GM12892 (cell line): ENCODE measurements at regions not wholly inside any gene's neighbourhood (a gene's known extent, or its start where the extent isn't known, plus 50 kb on each side); places are given as distances from the start of the nearest gene placed in this dataset.

Source experiments
- DNase-seq: peaks from one replicate; pipeline ENCODE4 v3.0.0; 2011; ENCODE audit not compliant: insufficient read length
- FAIRE-seq: peaks from 2 replicates; lab custom pipeline; 2011; peaks lifted over from hg19 to GRCh38; lab: Jason Lieb, UNC
- POLR2A ChIP-seq: IDR thresholded peaks from 2 replicates; pipeline ENCODE4 v1.6.1; 2011; ENCODE audit warnings: low read depth, low read length, control low read depth
- POLR2AphosphoS5 ChIP-seq: IDR thresholded peaks from 2 replicates; pipeline ENCODE4 v1.6.1; 2011; ENCODE audit warnings: low read depth, low read length, control low read depth
- TAF1 ChIP-seq: IDR thresholded peaks from 2 replicates; pipeline ENCODE4 v1.6.1; 2011; ENCODE audit warnings: low read depth, mild to moderate bottlenecking, control low read depth, low read length, borderline replicate concordance

DNA sequence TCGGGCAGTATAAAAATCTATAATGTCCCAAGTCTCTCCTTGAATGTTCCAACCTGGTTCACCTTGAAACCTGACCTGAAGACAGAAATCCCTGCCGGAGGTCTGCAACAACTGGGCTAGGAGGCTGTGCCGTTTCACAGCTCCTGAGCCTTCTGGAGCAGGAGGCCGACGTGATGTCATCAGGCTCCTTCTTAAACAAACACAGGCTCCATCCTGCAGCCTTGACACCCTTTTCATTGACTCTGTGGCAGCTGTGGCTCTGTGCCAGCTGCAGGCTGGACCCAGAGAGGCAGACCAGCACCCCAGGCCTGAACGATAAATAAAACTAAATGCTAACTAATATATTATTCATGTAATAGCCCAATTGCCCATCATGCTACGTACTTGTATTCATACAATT is 483.9 kb downstream of the CD83 start:
- DNase-seq: no peak
- TF ChIP-seq TAF1 (no peak), POLR2A (no peak), POLR2AphosphoS5 (no peak)
- no peak for FAIRE-seq

DNA sequence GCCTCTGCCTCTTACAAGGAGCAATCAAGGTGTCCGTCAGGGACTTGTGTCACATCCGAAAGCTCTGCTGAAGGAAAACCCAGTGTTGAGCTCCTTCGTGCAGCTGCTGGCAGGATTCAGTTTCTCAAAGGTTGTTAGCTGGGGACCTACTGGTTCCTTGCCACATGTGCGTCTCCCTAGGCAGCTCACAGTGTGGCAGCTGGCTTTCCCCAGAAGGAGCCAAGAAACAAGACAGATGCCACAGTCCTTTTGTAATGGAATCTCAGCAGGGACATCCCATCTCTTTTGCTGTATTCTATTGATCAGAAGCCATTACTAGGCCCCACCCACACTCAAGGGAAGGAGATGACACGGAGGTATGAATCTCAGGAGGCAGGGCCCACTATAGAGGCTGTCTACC is 488.8 kb downstream of the CD83 start:
- FAIRE-seq (no peak), DNase-seq (no peak)
- no peak for TF ChIP-seq POLR2AphosphoS5
- no peak for TF ChIP-seq POLR2A
- no peak for TF ChIP-seq TAF1

DNA sequence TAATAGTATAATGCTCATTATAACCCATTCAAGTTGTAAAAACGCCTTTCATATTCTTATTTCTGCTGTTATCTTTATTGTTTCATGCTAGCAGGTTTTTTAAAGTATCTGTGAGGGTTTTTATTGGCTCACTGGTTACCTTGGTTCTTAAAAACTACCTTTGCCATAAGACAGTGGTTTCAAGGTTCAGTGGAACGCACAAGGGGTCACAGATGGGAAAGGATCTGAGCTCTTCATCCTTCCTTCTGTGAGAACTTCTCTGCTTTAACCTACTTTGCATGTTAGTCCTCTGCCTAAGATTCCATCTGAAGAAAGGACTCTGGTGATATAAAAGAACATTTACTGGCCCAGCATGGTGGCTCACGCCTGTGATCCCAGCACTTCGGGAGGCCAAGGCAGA is 492.6 kb downstream of the CD83 start:
- FAIRE-seq (no peak), DNase-seq (no peak)
- TF ChIP-seq TAF1 (no peak), POLR2AphosphoS5 (no peak), POLR2A (no peak)

DNA sequence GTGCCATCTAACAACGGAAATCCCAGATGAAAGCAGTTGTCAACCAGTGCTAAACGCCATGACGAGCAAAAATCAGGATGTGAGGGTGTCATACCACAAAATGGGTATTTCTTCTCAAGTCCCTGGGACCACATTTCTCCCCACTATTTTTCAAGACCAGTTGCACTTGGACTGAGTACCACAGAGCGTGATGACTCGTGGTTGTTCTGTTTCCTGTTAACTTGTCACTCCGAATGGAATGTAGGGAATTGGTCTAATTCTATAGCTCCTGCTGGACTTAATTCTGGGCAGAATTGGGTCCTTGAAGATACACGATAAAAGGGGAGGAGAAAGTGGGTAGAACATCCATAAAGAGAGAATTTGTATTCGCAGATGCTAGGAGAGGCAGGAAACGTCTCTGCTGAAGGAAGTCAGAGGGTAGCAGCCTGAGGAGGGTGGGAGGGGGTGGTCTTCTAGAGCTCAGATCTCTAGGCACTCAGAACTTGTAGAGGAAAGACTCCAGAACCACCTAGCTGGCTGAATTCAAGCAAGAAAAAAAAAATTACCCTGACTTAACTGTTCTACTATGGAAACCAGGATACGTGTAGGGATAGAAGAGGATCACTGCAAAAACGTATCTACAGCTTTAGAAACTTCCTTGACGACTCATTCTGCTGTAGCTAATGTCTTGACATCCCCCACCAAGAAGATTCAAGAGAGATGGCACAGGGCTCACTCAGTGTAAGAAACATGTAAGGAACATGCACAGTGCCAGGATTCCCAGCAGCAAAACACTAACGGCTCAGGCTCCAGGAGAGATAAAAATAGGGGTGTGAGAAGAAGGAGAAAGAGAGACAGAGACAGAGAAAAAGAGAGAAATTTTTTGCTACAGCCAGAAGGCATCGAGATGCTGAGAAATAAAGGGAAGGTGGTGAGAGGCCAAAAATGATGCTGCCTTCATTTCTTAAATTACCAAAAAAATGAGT is 494.7 kb downstream of the CD83 start:
- FAIRE-seq: no peak
- TF ChIP-seq TAF1 (no peak), POLR2AphosphoS5 (no peak), POLR2A (no peak)
- no peak for DNase-seq

DNA sequence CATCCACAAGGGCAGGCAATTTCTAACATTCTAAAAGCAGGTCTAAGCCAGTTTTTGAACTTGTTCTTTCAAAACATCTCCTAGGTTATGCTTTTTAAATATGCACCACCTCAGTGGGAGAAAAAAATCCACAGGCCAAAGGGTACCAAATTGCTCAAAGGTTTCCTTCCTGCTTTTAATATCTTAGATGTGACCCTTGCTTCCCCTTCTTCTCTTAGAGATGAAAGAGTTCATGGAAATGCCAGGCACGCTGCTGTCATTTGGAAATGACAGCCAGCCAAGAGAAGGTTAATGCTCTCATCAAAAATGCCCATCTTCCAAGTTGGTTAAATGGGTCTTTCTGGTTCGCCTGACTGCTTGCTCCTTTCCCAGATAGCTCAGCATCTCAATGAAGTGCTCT is 497.1 kb downstream of the CD83 start:
- no peak for TF ChIP-seq POLR2A
- TF ChIP-seq POLR2AphosphoS5: no peak
- no peak for TF ChIP-seq TAF1
- no peak for DNase-seq
- FAIRE-seq: no peak

DNA sequence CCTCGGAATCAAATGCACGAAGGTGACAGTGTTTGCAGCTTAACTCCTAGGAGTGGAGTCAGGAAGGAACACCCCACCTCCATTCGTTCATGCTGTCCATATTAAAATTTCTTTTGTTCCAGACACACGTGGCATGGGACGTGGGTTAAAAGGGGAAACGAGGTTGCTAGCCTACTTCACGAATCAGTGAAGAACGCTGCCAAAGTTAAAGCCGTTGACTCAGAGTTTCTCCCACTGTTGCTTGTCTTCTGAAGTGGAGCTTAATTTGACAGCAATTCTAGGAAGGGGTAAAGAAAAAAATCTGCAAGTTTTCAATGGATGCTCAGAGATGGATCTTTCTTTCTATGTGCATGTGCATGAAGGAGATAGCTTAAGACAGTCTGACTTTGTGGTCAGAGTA is 499.1 kb downstream of the CD83 start:
- DNase-seq (no peak), FAIRE-seq (no peak)
- TF ChIP-seq POLR2AphosphoS5 (no peak), TAF1 (no peak), POLR2A (no peak)

GRCh38 chr6:14618759-14619418 is 501.3 kb downstream of the CD83 start:
- FAIRE-seq (no peak), DNase-seq (no peak)
- TF ChIP-seq POLR2AphosphoS5 (no peak), POLR2A (no peak)

- no peak for DNase-seq
- no peak for FAIRE-seq
- TF ChIP-seq POLR2A (no peak), POLR2AphosphoS5 (no peak), TAF1 (no peak)
Observed at GRCh38 chr6:14619419-14619781, 501.8 kb downstream of the CD83 start.

DNA sequence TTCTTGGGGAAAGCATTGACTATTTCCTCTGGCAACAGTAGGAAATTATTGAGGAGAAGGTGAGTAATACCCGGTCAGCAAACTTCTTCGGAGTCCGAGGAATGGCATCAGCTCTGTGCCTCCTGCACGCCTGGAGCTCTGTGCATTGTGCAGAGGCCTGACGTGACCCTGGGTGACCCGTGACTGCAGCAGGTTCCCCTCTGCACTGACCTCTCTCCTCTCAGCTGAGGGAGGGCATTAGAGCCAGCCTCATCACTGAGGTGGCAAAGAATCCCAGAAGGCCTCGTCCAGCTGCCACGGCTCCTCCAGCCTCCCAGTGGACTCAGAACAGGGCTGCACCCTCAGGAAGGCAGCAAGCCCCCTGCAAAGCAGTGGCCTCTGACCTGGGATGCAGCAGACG is 502.9 kb downstream of the CD83 start:
- DNase-seq (no peak), FAIRE-seq (no peak)
- TF ChIP-seq POLR2A (no peak), POLR2AphosphoS5 (no peak), TAF1 (no peak)

DNA sequence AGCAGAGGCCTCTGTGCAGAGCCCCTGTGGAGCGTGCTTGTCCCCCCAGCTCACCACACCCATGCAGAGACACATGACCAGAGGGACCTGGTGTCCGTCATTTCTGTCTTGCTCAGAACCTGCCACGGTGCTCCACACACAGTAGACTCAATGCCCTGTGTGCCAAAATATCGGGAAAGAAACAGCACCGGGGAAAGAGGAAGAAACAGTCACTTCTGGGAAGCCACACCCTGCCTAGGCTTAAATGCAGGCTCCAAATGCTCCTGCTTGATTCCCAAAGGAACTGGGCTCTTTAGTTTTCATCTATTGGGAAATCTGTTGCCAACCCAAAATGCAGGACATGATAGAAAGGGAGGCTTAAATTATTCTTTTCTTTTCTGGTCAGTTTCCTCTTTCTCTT is 503.9 kb downstream of the CD83 start:
- no peak for TF ChIP-seq TAF1
- no peak for TF ChIP-seq POLR2A
- no peak for TF ChIP-seq POLR2AphosphoS5
- FAIRE-seq (no peak), DNase-seq (no peak)

- DNase-seq: no peak
- TF ChIP-seq POLR2AphosphoS5: no peak
- FAIRE-seq: no peak
Observed at GRCh38 chr6:14622085-14622484, 504.5 kb downstream of the CD83 start.
